ENCODE measurements at regions not wholly inside any gene's neighbourhood (a gene's known extent, or its start where the extent isn't known, plus 50 kb on each side); places are given as distances from the start of the nearest gene placed in this dataset.

DNA sequence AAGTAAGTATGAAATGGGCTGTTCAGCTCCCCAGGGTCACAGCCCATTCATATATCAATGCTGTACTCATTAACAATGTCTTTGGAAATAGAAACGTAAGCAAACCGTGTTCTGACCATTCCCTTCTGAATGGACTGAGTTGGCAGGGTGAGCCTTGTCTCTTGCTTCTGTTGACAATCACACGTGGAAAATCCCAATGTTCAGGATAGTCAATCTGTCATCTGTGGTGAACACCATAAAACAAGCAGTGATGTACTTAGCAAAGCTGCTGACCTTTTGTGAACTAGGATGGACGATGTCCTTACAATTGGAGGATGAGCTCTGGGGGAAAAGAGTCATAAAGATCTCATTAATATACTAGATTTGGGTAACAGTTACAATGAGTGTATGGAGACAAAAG lies 109.6 kb upstream of the PAQR3 start:
- no peak overlapping the region for H3K4me3 ChIP-seq
- intact Hi-C loops (cut with DNase I) = no loop called here
- TF ChIP-seq, protein P1, sequence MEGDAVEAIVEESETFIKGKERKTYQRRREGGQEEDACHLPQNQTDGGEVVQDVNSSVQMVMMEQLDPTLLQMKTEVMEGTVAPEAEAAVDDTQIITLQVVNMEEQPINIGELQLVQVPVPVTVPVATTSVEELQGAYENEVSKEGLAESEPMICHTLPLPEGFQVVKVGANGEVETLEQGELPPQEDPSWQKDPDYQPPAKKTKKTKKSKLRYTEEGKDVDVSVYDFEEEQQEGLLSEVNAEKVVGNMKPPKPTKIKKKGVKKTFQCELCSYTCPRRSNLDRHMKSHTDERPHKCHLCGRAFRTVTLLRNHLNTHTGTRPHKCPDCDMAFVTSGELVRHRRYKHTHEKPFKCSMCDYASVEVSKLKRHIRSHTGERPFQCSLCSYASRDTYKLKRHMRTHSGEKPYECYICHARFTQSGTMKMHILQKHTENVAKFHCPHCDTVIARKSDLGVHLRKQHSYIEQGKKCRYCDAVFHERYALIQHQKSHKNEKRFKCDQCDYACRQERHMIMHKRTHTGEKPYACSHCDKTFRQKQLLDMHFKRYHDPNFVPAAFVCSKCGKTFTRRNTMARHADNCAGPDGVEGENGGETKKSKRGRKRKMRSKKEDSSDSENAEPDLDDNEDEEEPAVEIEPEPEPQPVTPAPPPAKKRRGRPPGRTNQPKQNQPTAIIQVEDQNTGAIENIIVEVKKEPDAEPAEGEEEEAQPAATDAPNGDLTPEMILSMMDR (IDR thresholded peaks at IDR 0.05) = no peak
- no peaks in the 10 kb centered on the region for H3K9me3 ChIP-seq
- no peaks in the 10 kb centered on the region for H3K36me3 ChIP-seq
- ATAC-seq (no peak), DNase-seq (no peak)
- H3K27ac ChIP-seq = no peak overlapping the region
- H3K27me3 ChIP-seq (ENCODE audit: low read depth) = no peaks in the 10 kb centered on the region
- no peaks in the 10 kb centered on the region for H3K4me1 ChIP-seq

DNA sequence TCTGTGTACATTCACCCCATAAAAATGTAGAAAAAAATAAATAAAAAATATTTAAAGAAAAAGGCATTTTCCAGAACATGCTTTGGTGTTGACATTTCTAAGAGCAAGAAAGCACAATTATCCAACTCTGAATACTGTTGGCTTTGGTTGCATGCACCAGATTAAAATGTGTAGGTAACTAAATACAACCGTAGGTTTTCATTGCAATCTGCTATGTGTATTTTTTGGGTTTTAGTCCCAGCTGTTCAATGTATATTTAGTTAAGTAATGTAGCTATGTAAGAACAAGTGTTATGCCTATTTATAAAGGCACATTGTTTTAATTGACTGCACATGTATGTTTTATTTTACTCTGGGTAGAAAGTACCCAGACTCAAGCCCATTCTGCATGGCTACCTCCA lies 108.1 kb upstream of the PAQR3 start:
- Histone ChIP-seq H3K36me3 (no peaks in the 10 kb centered on the region), H3K9me3 (no peaks in the 10 kb centered on the region), H3K27me3 (ENCODE audit: low read depth) (no peaks in the 10 kb centered on the region), H3K4me1 (no peaks in the 10 kb centered on the region), H3K4me3 (no peak overlapping the region), H3K27ac (no peak overlapping the region)
- no peak for DNase-seq
- intact Hi-C loops (cut with DNase I) = no loop called here
- no peak for ATAC-seq
- TF ChIP-seq, protein P1 (IDR thresholded peaks at IDR 0.05) = no peak

DNA sequence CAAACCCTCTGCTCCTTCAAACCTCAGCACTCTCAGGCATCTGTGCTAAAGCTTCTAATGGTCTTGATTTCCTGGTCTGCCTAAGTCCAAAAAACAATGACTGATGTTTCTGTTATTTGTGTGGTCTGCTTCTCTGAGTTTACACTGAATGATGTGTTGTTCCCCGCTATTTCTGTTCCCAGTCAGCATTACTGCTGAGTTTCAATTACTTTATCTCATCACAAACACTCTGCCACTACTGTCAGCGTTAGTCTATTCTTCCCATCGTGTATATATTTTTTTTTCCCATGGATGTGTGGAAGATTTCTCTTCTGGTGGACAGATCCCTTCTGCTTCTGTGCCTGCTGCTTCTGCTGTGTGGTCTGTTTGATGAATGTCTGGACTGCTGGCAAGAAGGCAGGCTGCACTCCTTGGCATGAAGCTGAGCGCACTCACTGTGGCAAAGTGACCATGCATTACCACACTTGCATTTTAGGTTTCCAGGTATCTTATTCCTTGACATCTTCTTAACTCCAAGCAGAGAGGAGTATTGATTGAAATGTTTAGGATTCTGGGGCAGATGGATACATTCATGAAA lies 106.9 kb upstream of the PAQR3 start:
- TF ChIP-seq, protein P1 (IDR thresholded peaks at IDR 0.05) = no peak
- Histone ChIP-seq H3K27ac (no peak overlapping the region), H3K27me3 (ENCODE audit: low read depth) (no peaks in the 10 kb centered on the region), H3K36me3 (no peaks in the 10 kb centered on the region), H3K9me3 (no peaks in the 10 kb centered on the region), H3K4me1 (no peaks in the 10 kb centered on the region), H3K4me3 (no peak overlapping the region)
- intact Hi-C loops (cut with DNase I) = no loop called here
- DNase-seq (no peak), ATAC-seq (no peak)

DNA sequence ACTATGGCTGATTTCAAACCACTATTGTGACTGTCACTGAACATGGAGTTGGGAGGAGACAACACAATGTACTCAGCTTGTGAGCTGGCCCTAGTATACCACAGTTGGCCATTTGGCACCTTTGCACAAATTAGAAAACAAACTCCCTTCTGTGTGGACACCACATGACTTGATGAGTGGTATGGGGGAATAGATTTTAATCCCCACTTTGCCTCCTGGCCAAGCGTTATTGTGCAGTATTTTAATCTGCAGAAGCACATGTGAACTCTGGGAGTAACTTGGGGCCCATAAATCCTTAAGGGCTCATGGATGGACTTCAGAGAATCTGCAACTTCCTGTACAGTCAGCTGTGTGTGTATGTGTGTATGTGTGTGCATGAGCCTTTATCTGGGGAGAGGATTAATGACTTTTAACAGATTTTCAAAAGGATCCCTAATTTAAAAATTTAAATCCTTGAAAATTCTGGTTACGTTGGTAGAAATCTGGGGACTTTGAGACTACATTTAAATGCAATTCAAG lies 105.0 kb upstream of the PAQR3 start:
- H3K36me3 ChIP-seq = no peaks in the 10 kb centered on the region
- H3K4me1 ChIP-seq = no peaks in the 10 kb centered on the region
- ATAC-seq (no peak), DNase-seq (no peak)
- intact Hi-C loops (cut with DNase I) = no loop called here
- no peaks in the 10 kb centered on the region for H3K9me3 ChIP-seq
- H3K27me3 ChIP-seq (ENCODE audit: low read depth) = no peaks in the 10 kb centered on the region
- TF ChIP-seq, protein P1 (IDR thresholded peaks at IDR 0.05) = no peak
- no peak overlapping the region for H3K27ac ChIP-seq
- no peak overlapping the region for H3K4me3 ChIP-seq

DNA sequence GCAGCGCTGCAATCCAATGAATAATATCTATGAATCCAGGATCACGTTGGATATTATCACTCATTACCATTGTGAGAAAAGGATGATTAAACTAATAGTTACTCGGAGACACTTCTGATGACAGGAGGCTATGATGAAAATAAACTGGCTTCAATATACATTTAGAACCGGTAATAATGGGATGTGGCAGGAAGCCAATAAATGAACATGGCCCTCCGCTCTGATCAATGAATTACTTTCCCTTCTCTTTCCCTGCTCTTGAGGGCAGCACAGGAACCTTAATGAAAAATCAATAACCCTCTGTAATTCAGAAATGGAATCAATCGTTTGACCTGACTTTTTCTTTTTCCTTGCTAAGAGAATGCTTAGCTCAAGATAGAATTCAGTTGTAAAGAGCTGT lies 103.9 kb upstream of the PAQR3 start:
- Histone ChIP-seq H3K4me1 (no peaks in the 10 kb centered on the region), H3K9me3 (no peaks in the 10 kb centered on the region), H3K27me3 (ENCODE audit: low read depth) (no peaks in the 10 kb centered on the region), H3K27ac (no peak overlapping the region), H3K4me3 (no peak overlapping the region), H3K36me3 (no peaks in the 10 kb centered on the region)
- DNase-seq (no peak), ATAC-seq (no peak)
- TF ChIP-seq, protein P1 (IDR thresholded peaks at IDR 0.05) = no peak
- intact Hi-C loops (cut with DNase I) = no loop called here

All from lower lobe of right lung (tissue), 2 donors.